Frontal cortex (tissue), 3 donors: ENCODE measurements at regions not wholly inside any gene's neighbourhood (a gene's known extent, or its start where the extent isn't known, plus 50 kb on each side); places are given as distances from the start of the nearest gene placed in this dataset.

ENCODE experiments used
- DNase-seq, 2 donors: peaks; one replicate each; pipeline ENCODE4 v3.0.0; 2012; ENCODE audit warnings: low spot score in 2 of 2
- FAIRE-seq: peaks from 2 replicates; lab custom pipeline; 2012; peaks lifted over from hg19 to GRCh38; lab: Jason Lieb, UNC
- donor health status: control.
- donor health status: control.
- donor health status: control.

- DNase-seq: no peak
- FAIRE-seq: no peak
Measured at GRCh38 chr10:129101232-129101980, 365.6 kb upstream of the MGMT start.

DNA sequence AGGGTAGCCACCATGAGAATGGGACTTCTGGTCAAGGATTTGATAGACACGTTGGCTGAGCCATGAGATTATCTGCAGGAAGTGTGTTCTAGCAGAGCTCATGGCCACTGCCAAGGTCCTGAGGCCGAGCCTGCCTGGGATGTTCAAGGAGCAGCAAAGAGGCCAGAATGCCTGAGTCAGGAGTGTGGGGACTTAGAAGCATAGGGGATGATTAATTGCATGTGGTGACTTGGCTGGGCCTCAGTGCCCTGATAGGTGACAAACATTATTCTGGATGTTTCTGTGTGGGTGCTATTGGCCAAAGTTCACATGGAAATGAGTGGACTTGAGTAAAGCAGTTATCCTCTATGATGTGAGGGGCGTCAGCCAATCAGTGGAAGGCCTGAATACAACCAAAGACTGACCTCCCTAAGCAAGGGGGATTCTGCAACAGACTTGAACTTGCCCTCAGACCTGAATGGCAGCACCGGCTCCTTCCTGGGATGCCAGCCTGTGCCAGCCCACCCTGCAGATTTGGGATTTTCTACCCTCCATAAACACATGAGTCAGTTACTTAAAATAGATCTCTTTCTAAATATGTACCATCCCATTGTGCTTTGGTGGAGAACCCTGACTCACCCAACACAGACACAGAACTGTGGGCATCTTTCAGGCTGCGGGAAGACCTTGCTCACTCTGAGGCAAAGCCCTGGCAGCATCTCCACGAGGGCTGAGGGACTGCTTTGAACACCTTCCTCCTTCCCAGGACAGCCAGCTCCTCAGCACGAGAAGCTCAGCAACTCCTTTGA is 363.9 kb upstream of the MGMT start:
- DNase-seq (no peak), FAIRE-seq (no peak)

DNA sequence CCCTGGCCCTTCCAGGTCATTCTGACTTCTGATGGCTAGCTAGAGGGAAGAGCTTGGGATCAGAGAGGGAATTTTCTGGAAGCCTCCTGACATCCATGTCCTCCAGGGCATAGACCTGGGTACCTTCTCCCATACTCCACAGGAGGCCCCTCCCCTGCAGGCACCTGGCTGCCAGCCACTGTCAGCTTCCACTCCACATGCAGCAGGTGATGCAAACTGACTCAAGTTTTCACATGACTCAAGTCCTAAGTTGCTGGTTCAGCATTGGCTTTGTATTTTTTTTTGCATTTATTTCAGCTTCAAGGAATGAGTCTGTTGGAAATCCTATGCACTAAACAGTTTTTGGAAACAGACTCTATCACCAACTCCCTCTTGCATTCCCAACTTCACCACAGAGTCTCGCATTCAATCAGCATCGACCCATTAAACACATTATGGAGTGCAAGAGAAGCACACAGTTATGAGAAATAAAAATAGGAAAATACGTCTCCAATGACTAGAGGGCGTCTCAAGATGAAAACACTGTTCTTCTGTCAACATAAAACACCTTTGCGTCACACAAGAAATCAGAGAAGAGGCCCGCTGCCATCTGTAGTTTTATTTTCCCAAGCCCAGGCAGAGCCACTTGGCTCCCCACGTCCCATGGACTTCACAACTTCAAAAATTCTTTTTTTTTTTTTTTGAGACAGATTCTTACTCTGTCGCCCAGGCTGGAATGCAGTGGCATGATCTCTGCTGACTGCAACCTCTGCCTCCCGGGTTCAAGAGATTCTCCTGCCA is 362.6 kb upstream of the MGMT start:
- FAIRE-seq (no peak), DNase-seq (no peak)

DNA sequence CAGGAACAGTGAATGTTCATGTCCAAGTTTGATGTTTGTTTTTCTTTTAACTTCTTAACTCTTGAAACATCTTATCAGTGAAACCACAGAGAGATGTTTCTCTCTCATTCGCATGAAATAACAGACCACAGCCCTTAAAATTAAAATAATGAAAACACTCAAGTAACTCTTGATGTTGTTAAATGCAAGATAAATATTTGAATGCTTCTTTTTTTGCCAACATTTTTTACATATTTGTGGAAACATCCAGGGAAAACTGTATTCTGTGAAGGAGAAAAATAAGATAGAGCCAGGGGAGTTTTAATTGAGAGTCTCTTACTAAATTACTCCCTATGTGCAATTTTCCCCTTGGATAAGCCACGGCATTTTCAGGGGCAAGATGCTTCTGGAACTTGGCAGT is 361.8 kb upstream of the MGMT start:
- DNase-seq (no peak), FAIRE-seq (no peak)

- DNase-seq (no peak), FAIRE-seq (no peak)
Measured at GRCh38 chr10:129106314-129106713, 360.7 kb upstream of the MGMT start.

GRCh38 chr10:129107525-129107924 is 359.5 kb upstream of the MGMT start:
- FAIRE-seq: no peak

DNA sequence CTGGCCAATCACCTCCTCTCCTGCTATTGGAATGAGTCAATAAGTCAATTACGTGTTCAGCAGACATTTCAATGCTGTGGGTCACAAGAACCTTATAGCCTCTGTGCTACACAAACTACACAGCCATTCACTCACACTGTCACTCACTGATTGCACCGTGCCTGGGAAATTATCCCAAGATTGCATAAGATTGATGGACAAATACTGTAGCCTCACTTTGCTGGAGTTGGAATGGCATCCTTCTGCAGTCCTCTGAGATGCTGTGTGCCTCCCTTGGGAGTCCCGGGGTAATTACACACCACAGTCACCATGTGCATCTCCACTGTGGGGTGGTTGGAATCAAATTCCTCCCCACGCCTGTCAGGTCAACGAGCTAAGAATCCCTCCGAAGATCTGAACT is 358.7 kb upstream of the MGMT start:
- FAIRE-seq (no peak), DNase-seq (no peak)

More at GRCh38 chr10:129107525-129107924, 359.5 kb upstream of the MGMT start:
- no peak for DNase-seq

DNA sequence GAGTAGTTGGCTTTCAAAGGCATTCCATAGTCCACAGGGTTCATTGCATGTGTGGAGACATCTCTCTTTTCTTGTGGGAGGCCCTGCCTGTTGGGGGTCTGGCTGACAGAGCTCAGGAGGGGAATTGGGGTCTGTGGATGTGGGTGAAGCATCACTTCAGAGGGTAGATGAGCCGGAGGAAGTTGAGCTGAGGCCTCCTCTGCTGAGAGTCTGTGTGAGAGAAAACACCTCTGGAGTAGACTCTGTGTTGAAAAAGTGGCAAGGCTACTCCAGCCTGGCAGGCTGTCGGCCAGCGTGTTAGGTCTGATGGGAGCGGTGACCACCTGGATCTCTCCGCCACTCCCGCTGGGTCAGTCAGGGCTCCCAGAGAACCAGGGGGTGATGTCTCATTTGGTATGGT is 358.0 kb upstream of the MGMT start:
- DNase-seq (no peak), FAIRE-seq (no peak)

- DNase-seq (no peak), FAIRE-seq (no peak)
Measured at GRCh38 chr10:129110780-129111179, 356.3 kb upstream of the MGMT start.

DNA sequence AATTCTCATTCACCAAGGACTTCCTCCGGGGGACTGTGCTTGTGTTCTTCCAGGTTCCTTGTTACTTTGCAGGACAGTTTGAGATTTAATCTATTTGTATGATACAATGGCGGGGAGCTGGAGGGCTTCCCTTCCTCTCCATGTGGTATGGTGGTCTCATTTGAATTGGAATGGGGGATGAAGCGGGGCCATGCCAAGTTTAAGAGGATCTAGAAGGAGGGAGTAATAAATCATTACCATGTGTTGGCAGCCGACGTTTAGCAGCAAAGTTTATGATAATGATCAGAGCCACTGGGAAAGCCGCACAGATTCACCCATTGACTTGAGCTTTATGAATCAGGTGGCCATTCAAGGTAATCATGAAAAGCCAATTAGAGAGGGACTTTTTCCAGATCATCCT is 355.1 kb upstream of the MGMT start:
- no peak for FAIRE-seq

GRCh38 chr10:129114588-129114987 is 352.5 kb upstream of the MGMT start:
- DNase-seq: no peak
- FAIRE-seq: no peak

More for the DNA sequence above, 355.1 kb upstream of the MGMT start:
- DNase-seq: no peak

DNA sequence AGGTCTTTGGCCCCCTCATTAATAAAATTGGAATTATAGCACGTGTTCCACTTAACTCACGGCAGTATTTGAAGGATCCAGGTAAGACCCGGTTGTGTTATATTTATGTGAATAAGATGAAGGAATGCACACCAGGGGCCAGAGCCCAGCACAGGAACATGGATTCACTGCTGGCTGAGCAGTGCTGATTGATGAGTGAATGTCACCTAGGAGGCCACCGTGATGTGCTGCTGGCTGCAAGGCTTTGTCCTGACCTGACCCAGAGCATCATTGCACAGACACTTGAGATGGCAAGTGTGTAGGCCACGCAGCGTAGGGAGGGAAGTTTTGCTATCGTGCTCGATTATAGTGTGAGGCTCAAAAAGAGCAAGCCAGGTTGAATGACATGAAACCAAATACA is 350.7 kb upstream of the MGMT start:
- FAIRE-seq (no peak), DNase-seq (no peak)

DNA sequence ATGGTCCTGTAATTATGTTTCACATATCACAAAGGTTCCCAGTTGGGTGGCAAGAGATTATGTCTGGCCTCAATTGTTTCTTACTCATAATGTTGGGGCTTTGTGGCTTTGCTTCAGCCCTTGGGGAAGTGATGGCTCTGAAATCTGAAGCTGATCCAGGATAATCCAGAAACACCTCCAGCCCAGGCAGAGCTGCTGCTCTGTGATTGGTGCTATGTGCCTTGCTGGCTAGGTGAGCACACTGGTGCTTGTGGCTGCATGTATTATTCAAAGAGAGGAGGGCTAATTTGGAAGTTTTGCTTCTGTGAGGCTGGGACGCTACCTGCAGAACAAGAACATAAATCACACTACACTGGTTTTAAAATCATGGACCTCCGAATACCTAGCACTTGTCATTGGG is 346.6 kb upstream of the MGMT start:
- no peak for DNase-seq
- no peak for FAIRE-seq

DNA sequence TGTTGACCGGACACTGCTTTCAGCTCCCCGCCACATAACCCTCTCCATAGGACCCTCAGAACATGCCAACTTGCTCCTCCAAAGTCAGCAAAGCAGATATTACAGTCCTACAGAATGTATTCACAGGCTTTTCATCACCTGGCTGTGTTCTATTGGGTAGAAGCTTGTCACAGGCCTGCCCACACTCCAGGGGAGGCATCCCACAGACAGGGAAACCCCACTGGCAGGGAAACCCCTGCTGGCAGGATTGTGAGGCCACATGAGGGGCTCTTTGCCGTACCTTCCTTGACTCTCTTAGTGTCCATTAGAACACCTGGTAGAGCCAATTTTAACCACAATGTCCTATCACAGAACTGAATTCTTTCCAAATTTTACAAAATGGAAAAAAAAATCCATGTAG is 344.2 kb upstream of the MGMT start:
- FAIRE-seq (no peak), DNase-seq (no peak)

GRCh38 chr10:129123428-129123827 is 343.6 kb upstream of the MGMT start:
- FAIRE-seq: no peak
- DNase-seq: no peak

DNA sequence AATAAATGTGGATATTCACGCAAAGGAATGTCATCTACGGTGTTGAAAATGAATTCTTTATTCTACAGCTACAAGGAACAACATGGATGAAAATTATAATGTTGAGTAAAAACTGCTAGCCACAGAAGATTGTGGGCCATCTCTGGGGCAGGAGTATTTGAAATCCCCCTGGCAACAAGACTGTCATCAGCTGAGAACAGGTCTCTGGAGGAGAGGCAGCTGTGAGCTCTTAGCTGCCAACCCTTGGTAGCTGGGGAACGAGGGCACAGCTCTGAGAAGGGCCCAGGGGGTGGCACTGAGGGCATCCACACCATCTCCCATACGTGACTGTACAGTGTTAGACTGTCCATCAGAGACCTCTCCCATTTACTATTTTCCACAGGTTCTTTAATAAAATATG is 340.1 kb upstream of the MGMT start:
- no peak for FAIRE-seq
- no peak for DNase-seq

DNA sequence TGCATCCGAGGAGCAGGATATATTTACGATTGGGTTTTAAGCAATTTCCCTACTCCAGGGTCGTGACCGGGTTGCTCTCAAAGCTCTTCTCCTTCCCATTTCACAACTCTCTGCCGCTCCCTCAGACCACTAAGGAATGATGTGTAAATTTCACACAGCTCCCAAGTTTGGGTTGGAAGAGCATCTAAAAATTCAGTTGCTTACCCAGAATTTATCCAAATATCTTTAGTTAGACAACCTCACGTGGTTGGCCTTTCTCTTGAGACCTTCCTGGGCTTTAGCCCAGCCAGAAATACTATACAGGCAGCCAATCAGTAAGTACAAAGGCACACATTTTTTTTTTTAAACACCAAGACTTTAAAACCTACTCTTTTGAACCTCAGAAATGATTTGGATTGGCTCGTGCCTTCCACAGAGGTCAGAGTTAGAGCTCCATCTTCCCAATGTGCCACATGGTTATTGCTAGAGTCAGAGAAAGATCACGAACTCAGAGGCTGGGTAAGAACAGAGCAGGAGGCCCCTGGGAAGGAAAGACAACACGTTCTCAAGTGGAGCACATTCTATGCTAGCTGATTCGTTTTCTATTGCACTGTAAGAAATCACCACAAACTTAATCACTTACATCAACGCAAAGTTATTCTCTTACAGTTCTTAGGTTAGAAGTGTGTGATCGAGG is 335.4 kb upstream of the MGMT start:
- DNase-seq (no peak), FAIRE-seq (no peak)

GRCh38 chr10:129133856-129134255 is 333.2 kb upstream of the MGMT start:
- FAIRE-seq (no peak), DNase-seq (no peak)

- no peak for FAIRE-seq
- DNase-seq: no peak
Measured at GRCh38 chr10:129134371-129134770, 332.7 kb upstream of the MGMT start.

DNA sequence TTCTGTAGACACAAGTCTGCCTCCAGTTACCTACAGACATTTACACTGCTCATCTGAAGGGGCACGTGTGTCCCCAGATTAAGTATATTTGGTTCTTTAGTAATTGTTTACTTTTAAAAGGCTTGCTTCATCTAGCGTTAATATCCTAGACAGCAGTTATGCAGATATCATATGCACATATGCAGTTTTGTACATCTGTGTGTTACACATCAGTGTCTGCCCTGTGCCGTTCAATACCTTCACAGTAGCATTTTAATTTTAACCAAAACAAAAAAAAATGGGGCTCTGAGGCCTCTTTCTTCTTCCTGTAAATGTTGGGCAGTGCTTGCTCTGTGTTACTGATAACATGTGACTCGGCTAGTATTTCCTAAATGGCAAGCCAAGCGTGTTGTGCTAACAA is 331.4 kb upstream of the MGMT start:
- no peak for FAIRE-seq
- no peak for DNase-seq
